ENCODE measurements at regions not wholly inside any gene's neighbourhood (a gene's known extent, or its start where the extent isn't known, plus 50 kb on each side); places are given as distances from the start of the nearest gene placed in this dataset.

DNA sequence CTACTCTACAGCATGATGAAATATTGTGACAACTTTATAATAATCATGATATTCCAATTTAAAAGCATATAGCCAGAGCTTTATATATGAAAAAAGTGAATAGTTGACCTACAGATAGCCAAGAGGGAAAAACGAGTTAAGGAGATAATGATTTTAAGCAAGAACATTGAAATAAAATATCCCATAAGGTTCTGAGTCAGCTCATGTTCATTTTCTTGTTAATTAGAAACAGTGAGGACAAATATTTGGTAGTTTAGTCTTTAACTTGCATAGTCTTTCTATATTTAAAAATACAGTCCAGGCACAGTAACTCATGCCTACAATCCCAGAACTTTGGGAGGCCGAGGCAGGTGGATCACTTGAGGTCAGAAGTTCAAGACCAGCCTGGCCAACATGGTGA lies 55.8 kb upstream of the CDH6 start:
- DNase-seq, result no peak

GRCh38 chr5:31135542-31135941 lies 57.9 kb upstream of the CDH6 start:
- DNase-seq, result no peak

GRCh38 chr5:31133488-31133887 lies 60.0 kb upstream of the CDH6 start:
- no peak for DNase-seq

- no peak for DNase-seq
These were observed 62.0 kb upstream of the CDH6 start for GRCh38 chr5:31131381-31131891.

DNA sequence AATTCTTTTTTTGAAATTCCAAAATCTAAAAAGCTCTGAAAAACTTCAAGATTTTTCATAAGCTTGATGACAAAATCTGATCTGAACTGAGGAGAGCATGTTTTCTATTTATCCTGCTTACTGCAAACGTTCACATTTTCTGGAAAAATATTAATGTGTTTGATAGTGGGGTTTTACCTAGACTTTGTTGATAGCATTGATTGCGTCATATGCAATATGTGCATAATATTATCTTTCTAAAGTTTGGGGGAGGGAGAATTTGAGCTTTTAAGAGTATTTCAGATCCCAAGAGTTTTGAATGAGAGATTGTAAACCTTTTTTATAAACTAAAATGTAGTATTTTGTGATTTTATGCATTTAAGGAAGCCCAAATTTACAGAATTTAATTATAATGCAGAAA lies 62.8 kb upstream of the CDH6 start:
- no peak for DNase-seq

DNA sequence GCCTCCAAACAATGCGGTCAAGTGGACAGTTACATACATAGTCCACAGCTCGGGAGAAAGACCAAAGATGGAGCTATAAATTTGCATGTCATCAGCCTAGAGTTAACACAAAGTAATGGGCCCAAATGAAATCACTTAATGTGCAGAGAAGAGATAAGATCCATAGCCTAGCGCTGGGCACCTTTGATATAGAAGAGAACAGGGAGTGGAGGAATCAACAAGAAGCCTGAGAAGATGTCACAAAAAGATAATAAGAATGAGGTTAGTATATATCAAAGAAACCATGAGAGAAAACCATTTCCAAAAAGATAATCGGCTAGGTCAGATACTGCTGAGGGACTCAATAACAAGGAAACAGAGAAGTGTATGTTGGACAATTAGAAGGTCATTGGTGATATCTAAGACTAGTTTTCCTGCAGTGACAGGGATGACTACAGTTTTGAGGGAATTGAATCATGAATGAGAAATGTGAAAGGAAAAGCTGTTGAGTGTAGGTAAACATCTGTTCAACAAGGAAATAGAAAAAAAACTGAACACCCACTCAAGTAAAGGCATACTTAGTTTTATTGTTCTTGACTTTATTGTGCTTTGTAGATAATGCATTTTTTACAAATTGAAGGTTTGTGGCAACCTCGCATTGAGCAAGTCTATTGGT lies 68.7 kb upstream of the CDH6 start:
- no peak for DNase-seq

DNA sequence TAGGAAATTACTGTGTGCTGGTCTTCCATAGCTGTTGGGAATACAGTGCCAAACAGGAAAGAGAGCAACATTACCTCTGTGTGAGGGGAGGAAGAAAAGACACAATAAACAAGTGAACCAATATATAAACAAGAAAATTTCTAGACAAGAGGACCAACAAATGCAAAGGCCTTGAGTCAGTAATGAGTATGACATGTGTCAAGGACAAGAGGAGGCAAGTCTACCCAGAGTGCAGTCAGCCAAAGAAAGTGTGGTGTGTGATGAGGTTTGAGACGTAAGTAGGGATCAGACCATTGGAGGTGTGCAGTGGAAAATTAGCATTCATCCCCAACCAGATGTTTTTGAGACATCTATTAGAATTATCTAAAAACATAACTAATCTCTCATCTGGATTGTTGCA lies 69.5 kb upstream of the CDH6 start:
- no peak for DNase-seq

GRCh38 chr5:31122998-31123951 lies 70.2 kb upstream of the CDH6 start:
- DNase-seq, result no peak

DNA sequence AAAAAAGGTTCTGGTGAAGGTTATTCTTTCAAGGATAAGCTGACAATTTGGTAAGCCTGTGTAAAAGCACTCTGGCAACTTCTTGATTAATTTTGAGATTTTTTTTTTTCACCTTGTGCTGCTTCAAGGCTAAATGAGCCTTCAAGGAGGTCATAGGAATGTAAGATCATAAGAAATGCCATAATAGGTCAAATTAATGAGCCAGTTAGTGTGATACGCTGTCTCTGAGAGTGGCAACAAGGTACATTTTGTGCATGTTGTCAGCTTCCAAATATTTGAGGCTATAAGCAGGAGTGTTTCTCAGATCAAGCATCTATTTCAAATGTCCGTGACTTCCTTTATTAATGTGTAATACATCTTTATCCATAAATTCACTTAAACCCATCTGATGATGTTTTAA lies 72.3 kb upstream of the CDH6 start:
- no peak for DNase-seq

DNA sequence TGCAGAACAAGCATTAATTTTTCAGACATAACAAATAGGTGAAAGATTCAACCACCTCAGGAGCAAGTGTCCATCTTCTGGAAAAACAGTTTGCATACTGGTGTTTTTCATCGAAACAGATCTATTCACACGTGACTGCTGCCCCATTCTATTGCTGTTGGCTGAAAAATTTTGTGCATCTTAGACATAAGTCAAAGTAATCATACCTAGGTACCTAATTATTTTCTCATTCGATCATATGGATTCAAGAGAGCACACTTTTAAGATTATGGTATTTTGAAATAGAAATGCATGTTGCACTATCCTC lies 72.9 kb upstream of the CDH6 start:
- no peak for DNase-seq

DNA sequence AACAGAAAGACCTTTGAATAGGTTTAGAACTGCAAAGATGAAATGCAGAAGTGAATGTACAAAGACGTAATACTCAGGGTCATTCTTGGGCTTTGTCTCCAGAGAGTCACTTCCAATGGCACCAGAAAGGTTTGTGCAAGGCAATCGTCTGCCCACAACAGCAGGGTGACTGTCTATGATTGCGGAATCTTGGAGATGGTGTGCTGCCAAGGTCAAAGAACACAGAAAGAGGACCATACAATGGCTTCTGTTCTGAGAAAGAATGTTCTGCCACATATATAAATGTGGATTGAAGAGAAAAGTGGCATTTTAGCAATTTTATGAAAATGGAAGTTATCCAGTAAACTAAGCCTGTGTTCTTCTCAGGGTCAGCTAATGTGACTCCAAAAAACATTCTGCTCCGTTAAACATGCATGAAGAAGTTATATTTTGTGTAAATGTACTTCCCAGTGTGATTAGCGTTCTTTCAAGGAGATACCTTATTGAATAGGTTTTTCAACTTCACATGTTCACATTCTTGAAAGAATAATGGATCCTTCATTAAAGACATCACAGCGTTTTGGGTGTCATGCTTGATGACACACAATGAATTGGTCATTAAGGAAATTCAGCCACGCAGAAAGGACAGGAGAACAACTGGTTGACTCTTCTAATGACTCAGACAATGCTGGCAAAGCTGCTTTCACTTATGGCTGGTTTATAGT lies 73.4 kb upstream of the CDH6 start:
- DNase-seq, result no peak

GRCh38 chr5:31116466-31117031 lies 76.9 kb upstream of the CDH6 start:
- no peak for DNase-seq

GRCh38 chr5:31114817-31115216 lies 78.7 kb upstream of the CDH6 start:
- no peak for DNase-seq

DNA sequence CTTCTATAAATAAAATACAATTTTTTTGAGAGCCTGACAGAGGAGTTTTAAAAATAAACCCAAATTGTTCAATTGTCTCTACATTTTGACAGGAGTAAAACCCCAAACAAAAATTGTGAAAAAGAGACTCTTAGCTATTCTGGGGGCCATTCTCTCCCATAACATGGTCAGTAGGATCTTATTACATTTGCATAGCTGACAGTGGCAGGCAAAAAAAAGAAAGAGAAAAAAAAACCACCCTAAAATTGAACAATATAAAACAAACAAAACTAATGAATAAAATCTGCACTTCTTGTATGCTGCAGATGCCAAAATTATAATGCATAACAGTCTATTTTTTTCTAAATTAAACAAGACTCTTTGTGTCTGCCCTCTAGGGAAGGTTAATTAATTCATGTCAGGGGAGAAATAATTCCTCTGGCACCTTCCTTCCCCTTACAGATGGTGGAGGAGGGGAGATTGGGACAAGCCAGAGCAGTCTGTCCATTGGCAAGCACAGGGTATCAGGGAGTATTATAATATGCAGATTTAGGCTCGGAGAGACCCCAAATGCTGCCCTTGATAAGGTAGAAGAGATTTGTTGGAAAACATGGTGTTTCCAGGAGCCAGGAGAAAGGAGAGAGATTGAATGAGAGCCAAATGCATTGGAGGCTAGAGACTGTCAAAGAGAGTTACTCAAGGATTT lies 79.7 kb upstream of the CDH6 start:
- no peak for DNase-seq

DNA sequence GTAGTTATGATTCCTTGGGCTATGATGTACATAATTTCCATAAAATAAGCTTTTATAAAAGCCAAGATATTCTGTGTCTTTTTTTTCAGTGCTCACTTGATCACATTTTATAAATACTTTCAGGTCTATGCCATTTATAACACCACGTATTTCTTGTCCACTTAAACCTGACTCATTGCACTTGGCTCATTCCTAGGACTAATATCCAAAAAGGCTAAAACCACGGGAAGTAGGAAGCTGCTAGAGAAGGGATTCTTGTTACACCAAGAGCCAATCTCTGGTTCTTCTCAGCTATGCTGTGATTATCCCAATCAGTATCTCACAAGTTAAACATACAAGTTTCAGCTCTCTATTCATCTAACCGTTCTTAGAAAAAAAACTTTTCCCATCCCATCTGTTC lies 80.4 kb upstream of the CDH6 start:
- DNase-seq, result no peak

- DNase-seq, result no peak
These were observed 86.4 kb upstream of the CDH6 start for GRCh38 chr5:31107091-31107518.

DNA sequence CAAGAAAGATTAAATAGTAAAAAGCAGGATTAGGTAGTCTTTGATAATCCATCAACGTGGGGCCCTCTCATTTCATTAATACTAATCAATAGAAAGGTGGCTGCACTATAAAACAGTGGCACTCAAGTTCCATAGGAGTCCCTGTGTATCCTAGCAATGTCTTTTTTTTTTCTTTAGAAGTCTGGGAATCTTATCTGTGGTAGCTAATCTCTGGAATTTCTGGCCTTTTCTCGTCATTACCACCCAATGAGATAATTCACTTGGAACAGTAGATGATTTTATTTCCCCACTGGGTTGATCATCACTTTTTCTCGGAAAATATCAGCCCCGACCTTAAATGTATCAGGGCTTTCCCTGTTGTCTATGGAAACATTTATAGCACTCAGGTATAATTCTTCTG lies 86.8 kb upstream of the CDH6 start:
- no peak for DNase-seq

GRCh38 chr5:31106278-31106677 lies 87.2 kb upstream of the CDH6 start:
- no peak for DNase-seq

DNA sequence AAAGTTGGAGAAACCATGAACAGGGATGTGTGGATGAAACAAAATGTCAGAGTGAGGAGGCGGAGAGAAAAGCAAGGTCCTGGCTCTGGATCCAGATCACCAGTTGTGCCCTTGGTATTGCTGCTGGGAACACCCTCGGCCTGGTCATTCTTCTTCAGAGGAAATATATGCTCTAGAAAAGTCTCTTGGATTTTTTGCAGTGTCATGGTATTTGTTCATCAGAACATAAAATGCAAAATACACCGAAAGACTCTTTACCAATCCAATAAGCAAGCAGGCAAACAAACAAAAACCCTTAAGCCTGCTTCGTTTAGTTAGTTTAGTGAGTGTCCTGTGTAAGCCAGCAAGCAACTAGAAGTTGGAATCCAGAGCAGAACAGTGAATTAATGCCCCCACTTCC lies 88.7 kb upstream of the CDH6 start:
- no peak for DNase-seq

DNA sequence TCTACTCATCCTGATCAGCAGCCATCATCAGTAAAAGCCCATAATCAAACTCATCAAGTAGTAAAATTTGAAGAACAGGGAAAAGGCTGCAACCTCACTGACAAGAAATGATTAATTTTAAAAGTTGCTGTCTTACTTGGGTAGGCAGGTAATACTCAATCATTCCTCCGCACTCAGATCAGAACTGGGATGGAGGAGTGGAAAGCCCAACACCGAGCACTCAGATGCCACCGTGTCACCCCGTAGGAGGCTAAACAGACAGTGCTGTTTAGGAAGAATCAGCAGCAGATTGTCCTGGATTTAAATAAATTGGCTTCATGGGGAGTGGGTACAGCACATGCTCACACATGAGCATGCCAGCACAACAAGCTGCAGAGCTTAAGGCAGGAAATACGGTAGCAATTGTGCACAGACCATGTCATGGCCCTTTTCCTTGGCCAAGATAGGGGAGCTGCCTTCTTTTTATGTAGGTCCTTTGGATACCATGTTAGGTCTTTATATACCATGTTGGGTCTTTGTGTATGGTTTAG lies 92.6 kb upstream of the CDH6 start:
- DNase-seq, result no peak

GRCh38 chr5:31100047-31100575 lies 93.4 kb upstream of the CDH6 start:
- no peak for DNase-seq

GRCh38 chr5:31098811-31099210 lies 94.7 kb upstream of the CDH6 start:
- DNase-seq, result no peak

Data from occipital lobe (tissue), 1 donor.